ENCODE measurements at regions not wholly inside any gene's neighbourhood (a gene's known extent, or its start where the extent isn't known, plus 50 kb on each side); places are given as distances from the start of the nearest gene placed in this dataset.

GRCh38 chr10:6919077-6919476 lies 339.0 kb upstream of the PRKCQ start:
- H3K9me3 ChIP-seq (ENCODE audit: low read length), result no peaks in the 10 kb centered on the region
- no peak overlapping the region for H3K4me2 ChIP-seq (ENCODE audit: low read depth, low read length)
- no peak for TF ChIP-seq PAF1 (CRISPR knock-in tag; IDR thresholded peaks at IDR 0.05)
- TF ChIP-seq ZNF589 (CRISPR knock-in tag; conservative IDR thresholded peaks at IDR 0.05), result no peak
- TF ChIP-seq ZNF619 (CRISPR knock-in tag; IDR thresholded peaks at IDR 0.05), result no peak
- no peak overlapping the region for H3K27ac ChIP-seq (ENCODE audit: extremely low read length, insufficient read depth, low read length)
- no peak overlapping the region for H3K9ac ChIP-seq (ENCODE audit: insufficient read depth, low read depth, low read length)
- ATAC-seq (no peak), DNase-seq (ENCODE audit: low spot score) (no peak), FAIRE-seq (no peak)
- no peak overlapping the region for H3K4me3 ChIP-seq (replicated peaks in 1 of 3; ENCODE audit: insufficient read depth in 1 of 3, low read depth in 2 of 3, low read length in 3 of 3)
- no peak overlapping the region for H2AFZ ChIP-seq (ENCODE audit: low read length)
- no peaks in the 10 kb centered on the region for H4K20me1 ChIP-seq (ENCODE audit: insufficient read depth, low read length)
- H3K27me3 ChIP-seq (ENCODE audit: control insufficient read depth in 1 of 2, insufficient read depth in 2 of 2, low read length in 2 of 2), result no peaks in the 10 kb centered on the region; a peak in 1 of 5 replicates
- 32% methylated on average over 2 of the region's 2 CpGs for WGBS (ENCODE audit: low lambda C conversion rate)
- intact Hi-C loops (cut with micrococcal nuclease; ENCODE audit: unreplicated experiment), result no loop called here
- BruUV-seq (replicated peaks), result no TSS peak
- H3K4me1 ChIP-seq (ENCODE audit: insufficient read depth, low read length), result no peaks in the 10 kb centered on the region
- in situ Hi-C loops (cut with HindIII; ENCODE audit: extremely low pct_ligation_motif_present, low pct_unique_long_range_greater_than_20kb), result loop anchor here (10.0 kb wide), 1 partner anchor 496 kb away; the partner anchor contains the start of gene SFMBT2
- H3K79me2 ChIP-seq (ENCODE audit: insufficient read depth, low read length), result no peaks in the 10 kb centered on the region
- H3K36me3 ChIP-seq (replicated peaks in 1 of 2; ENCODE audit: control insufficient read depth in 1 of 2, insufficient read depth in 2 of 2, low read length in 2 of 2), result no peaks in the 10 kb centered on the region
- ChIA-PET POLR2A (no interaction called here), CTCF (ENCODE audit: low intra/inter-chr PET ratio, low total read pairs) (no interaction called here)

DNA sequence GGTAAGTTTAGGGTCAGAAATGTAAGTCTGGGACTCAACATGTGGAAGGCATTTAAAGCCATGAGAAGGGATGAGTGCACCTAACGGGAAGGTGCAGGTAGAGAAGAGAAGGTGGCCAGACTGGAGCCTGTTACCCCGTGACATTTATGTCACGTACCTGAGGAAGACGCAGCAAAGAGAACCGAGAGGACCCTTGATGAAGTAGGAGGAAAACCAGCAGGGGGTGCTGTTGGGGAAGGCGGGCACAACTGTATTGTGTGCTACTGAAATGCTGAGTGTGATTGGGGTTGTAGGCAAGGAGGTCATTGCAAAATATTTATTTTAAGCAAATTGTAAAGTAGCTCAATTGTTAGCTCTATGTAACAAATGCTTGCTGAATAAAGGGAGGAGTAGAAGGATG lies 338.2 kb upstream of the PRKCQ start:
- ChIA-PET CTCF (ENCODE audit: low intra/inter-chr PET ratio, low total read pairs) (no interaction called here), POLR2A (no interaction called here)
- H3K9ac ChIP-seq (ENCODE audit: insufficient read depth, low read depth, low read length), result no peak overlapping the region
- FAIRE-seq (no peak), DNase-seq (ENCODE audit: low spot score) (no peak), ATAC-seq (peak; percentile 47; the same call in 1 of the 3 replicates)
- H2AFZ ChIP-seq (ENCODE audit: low read length), result no peak overlapping the region
- no peaks in the 10 kb centered on the region for H3K79me2 ChIP-seq (ENCODE audit: insufficient read depth, low read length)
- no peak overlapping the region for H3K4me2 ChIP-seq (ENCODE audit: low read depth, low read length)
- no peaks in the 10 kb centered on the region for H3K4me1 ChIP-seq (ENCODE audit: insufficient read depth, low read length)
- no peaks in the 10 kb centered on the region; a peak in 1 of 5 replicates for H3K27me3 ChIP-seq (ENCODE audit: control insufficient read depth in 1 of 2, insufficient read depth in 2 of 2, low read length in 2 of 2)
- no peaks in the 10 kb centered on the region for H4K20me1 ChIP-seq (ENCODE audit: insufficient read depth, low read length)
- H3K36me3 ChIP-seq (replicated peaks in 1 of 2; ENCODE audit: control insufficient read depth in 1 of 2, insufficient read depth in 2 of 2, low read length in 2 of 2), result no peaks in the 10 kb centered on the region
- in situ Hi-C loops (cut with HindIII; ENCODE audit: extremely low pct_ligation_motif_present, low pct_unique_long_range_greater_than_20kb) (loop anchor here (10.0 kb wide), 1 partner anchor 496 kb away; the partner anchor contains the start of gene SFMBT2), intact Hi-C loops (cut with micrococcal nuclease; ENCODE audit: unreplicated experiment) (no loop called here)
- no peak overlapping the region for H3K4me3 ChIP-seq (replicated peaks in 1 of 3; ENCODE audit: insufficient read depth in 1 of 3, low read depth in 2 of 3, low read length in 3 of 3)
- no peak overlapping the region for H3K27ac ChIP-seq (ENCODE audit: extremely low read length, insufficient read depth, low read length)
- BruUV-seq (replicated peaks), result no TSS peak
- no peak for TF ChIP-seq ZNF7 (CRISPR knock-in tag; IDR thresholded peaks at IDR 0.05)
- TF ChIP-seq, protein P1, sequence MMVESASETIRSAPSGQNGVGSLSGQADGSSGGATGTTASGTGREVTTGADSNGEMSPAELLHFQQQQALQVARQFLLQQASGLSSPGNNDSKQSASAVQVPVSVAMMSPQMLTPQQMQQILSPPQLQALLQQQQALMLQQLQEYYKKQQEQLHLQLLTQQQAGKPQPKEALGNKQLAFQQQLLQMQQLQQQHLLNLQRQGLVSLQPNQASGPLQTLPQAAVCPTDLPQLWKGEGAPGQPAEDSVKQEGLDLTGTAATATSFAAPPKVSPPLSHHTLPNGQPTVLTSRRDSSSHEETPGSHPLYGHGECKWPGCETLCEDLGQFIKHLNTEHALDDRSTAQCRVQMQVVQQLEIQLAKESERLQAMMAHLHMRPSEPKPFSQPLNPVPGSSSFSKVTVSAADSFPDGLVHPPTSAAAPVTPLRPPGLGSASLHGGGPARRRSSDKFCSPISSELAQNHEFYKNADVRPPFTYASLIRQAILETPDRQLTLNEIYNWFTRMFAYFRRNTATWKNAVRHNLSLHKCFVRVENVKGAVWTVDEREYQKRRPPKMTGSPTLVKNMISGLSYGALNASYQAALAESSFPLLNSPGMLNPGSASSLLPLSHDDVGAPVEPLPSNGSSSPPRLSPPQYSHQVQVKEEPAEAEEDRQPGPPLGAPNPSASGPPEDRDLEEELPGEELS (CRISPR knock-in tag; IDR thresholded peaks at IDR 0.05), result no peak
- no peak for TF ChIP-seq ADNP (CRISPR knock-in tag; IDR thresholded peaks at IDR 0.05)
- TF ChIP-seq ARNT (IDR thresholded peaks at IDR 0.05), result no peak
- peak; percentile 38 for TF ChIP-seq CTCF (CRISPR knock-in tag; IDR thresholded peaks at IDR 0.05)
- TF ChIP-seq SMYD3 (CRISPR knock-in tag; IDR thresholded peaks at IDR 0.05), result no peak
- no peak for TF ChIP-seq WIZ (CRISPR knock-in tag; IDR thresholded peaks at IDR 0.05)
- WGBS (ENCODE audit: low lambda C conversion rate), result 13% methylated on average over 6 of the region's 6 CpGs
- no peaks in the 10 kb centered on the region for H3K9me3 ChIP-seq (ENCODE audit: low read length)
